22Rv1 (cell line): ENCODE measurements at regions not wholly inside any gene's neighbourhood (a gene's known extent, or its start where the extent isn't known, plus 50 kb on each side); places are given as distances from the start of the nearest gene placed in this dataset.

Experiments used
- CTCF ChIP-seq: fragments of 450-650 bp; IDR thresholded peaks from 2 replicates; pipeline ENCODE4 v1.5.1; 2017; ENCODE audit warnings: mild to moderate bottlenecking
- ZFX ChIP-seq: fragments of 450-650 bp; IDR thresholded peaks from 2 replicates; pipeline ENCODE4 v1.6.1; 2017; ENCODE audit warnings: antibody characterized with exemption, borderline replicate concordance

DNA sequence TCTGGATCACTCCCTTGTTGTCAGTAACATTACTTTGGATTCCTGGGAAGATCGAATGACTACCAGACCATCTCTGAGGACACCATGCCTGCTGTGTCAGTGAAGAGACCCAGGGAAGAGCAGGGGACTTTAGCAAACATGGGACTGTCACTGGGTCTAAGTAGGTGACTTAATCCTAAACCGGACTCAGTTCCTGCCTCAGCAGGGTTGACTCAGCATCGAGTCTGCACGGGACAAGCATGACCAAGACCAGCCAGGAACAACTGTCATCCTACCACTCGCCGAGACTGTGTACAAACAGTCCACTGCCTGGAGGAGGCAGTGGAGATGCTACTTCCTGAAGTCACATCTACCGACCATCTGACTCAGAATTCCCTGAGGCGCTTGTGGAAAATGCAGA lies 53.2 kb upstream of the RAB4A start:
- TF ChIP-seq ZFX (no peak), CTCF (peak; percentile 34)
